ENCODE measurements at regions not wholly inside any gene's neighbourhood (a gene's known extent, or its start where the extent isn't known, plus 50 kb on each side); places are given as distances from the start of the nearest gene placed in this dataset.
"Not testable (repeated sequence)": the region's sequence is repeated elsewhere in the genome, so short reads cannot be mapped to it uniquely, and the experiment has no call there.

GRCh38 chr20:53654521-53654920 is 60.9 kb upstream of the ZNF217 start:
- not testable (repeated sequence) for H3K36me3 Mint-ChIP-seq; H3K27me3 Mint-ChIP-seq; H3K27me3 ChIP-seq (ENCODE audit: control insufficient read depth, insufficient read depth, low read length); ATAC-seq (ENCODE audit: low read depth in 2 of 2); H3K36me3 ChIP-seq (ENCODE audit: control insufficient read depth, insufficient read depth, low read length); H3K9me3 ChIP-seq (ENCODE audit: control insufficient read depth in 2 of 2, low read length in 2 of 2); H3K27ac ChIP-seq (ENCODE audit: insufficient read depth, low read length, poor library complexity, severe bottlenecking); H3K9me3 Mint-ChIP-seq; DNase-seq; H3K4me3 ChIP-seq (ENCODE audit: low read depth, low read length); H3K4me3 Mint-ChIP-seq
- Mint-ChIP-seq H3K27ac (peak overlapping the region in 1 of 3 donors; percentile 20), H3K4me1 (peaks cover 23 to 59% (median 34%) of the 10 kb centered on the region in 4 donors)
- peaks cover 23% of the 10 kb centered on the region for H3K4me1 ChIP-seq (ENCODE audit: control insufficient read depth, insufficient read depth, low read length, poor library complexity, severe bottlenecking)

GRCh38 chr20:53652859-53653517 is 59.3 kb upstream of the ZNF217 start:
- Mint-ChIP-seq H3K27ac (peak overlapping the region; percentile 91 to 98 (median 95)), H3K4me1 (peaks cover 23 to 51% (median 31%) of the 10 kb centered on the region in 4 donors), H3K9me3 (no peaks in the 10 kb centered on the region), H3K27me3 (no peaks in the 10 kb centered on the region), H3K36me3 (no peaks in the 10 kb centered on the region), H3K4me3 (peak overlapping the region; percentile 48 to 82 (median 75))
- Histone ChIP-seq H3K36me3 (ENCODE audit: control insufficient read depth, insufficient read depth, low read length) (no peaks in the 10 kb centered on the region), H3K27ac (ENCODE audit: insufficient read depth, low read length, poor library complexity, severe bottlenecking) (peak overlapping the region; percentile 72), H3K27me3 (ENCODE audit: control insufficient read depth, insufficient read depth, low read length) (no peaks in the 10 kb centered on the region), H3K4me3 (ENCODE audit: low read depth, low read length) (peak overlapping the region; percentile 71), H3K9me3 (ENCODE audit: control insufficient read depth in 2 of 2, low read length in 2 of 2) (no peaks in the 10 kb centered on the region), H3K4me1 (ENCODE audit: control insufficient read depth, insufficient read depth, low read length, poor library complexity, severe bottlenecking) (peaks cover 23% of the 10 kb centered on the region)
- ATAC-seq (ENCODE audit: low read depth in 2 of 2) (no peak), DNase-seq (no peak)

GRCh38 chr20:53652090-53652858 is 58.6 kb upstream of the ZNF217 start:
- Histone ChIP-seq H3K36me3 (ENCODE audit: control insufficient read depth, insufficient read depth, low read length) (no peaks in the 10 kb centered on the region), H3K27ac (ENCODE audit: insufficient read depth, low read length, poor library complexity, severe bottlenecking) (peak overlapping the region; percentile 72), H3K9me3 (ENCODE audit: control insufficient read depth in 2 of 2, low read length in 2 of 2) (no peaks in the 10 kb centered on the region), H3K27me3 (ENCODE audit: control insufficient read depth, insufficient read depth, low read length) (no peaks in the 10 kb centered on the region), H3K4me1 (ENCODE audit: control insufficient read depth, insufficient read depth, low read length, poor library complexity, severe bottlenecking) (peaks cover 23% of the 10 kb centered on the region), H3K4me3 (ENCODE audit: low read depth, low read length) (peak overlapping the region; percentile 71)
- H3K36me3 Mint-ChIP-seq: no peaks in the 10 kb centered on the region
- no peaks in the 10 kb centered on the region for H3K27me3 Mint-ChIP-seq
- DNase-seq: peak in 2 of 3 donors; percentile 39 to 69
- H3K9me3 Mint-ChIP-seq: no peaks in the 10 kb centered on the region
- peak; percentile 50 to 60 for ATAC-seq (ENCODE audit: low read depth in 2 of 2)
- H3K4me3 Mint-ChIP-seq: peak overlapping the region; percentile 5 to 82 (median 75)
- peak overlapping the region; percentile 91 to 98 (median 95) for H3K27ac Mint-ChIP-seq
- peaks cover 18 to 45% (median 26%) of the 10 kb centered on the region in 4 donors for H3K4me1 Mint-ChIP-seq

- not testable (repeated sequence) for H3K9me3 Mint-ChIP-seq; H3K36me3 ChIP-seq (ENCODE audit: control insufficient read depth, insufficient read depth, low read length); H3K9me3 ChIP-seq (ENCODE audit: control insufficient read depth in 2 of 2, low read length in 2 of 2); ATAC-seq (ENCODE audit: low read depth in 2 of 2); H3K4me3 ChIP-seq (ENCODE audit: low read depth, low read length); H3K27ac ChIP-seq (ENCODE audit: insufficient read depth, low read length, poor library complexity, severe bottlenecking); H3K27me3 ChIP-seq (ENCODE audit: control insufficient read depth, insufficient read depth, low read length); H3K4me3 Mint-ChIP-seq; DNase-seq; H3K27me3 Mint-ChIP-seq; H3K27ac Mint-ChIP-seq; H3K36me3 Mint-ChIP-seq
- H3K4me1 Mint-ChIP-seq: peaks cover 14 to 39% (median 17%) of the 10 kb centered on the region in 4 donors
- H3K4me1 ChIP-seq (ENCODE audit: control insufficient read depth, insufficient read depth, low read length, poor library complexity, severe bottlenecking): peaks cover 19% of the 10 kb centered on the region
Measured at GRCh38 chr20:53649493-53649892, 55.9 kb upstream of the ZNF217 start.

GRCh38 chr20:53647286-53647821 is 53.7 kb upstream of the ZNF217 start:
- H3K4me1 ChIP-seq (ENCODE audit: control insufficient read depth, insufficient read depth, low read length, poor library complexity, severe bottlenecking): peaks cover 25% of the 10 kb centered on the region
- no peak overlapping the region for H3K27ac ChIP-seq (ENCODE audit: insufficient read depth, low read length, poor library complexity, severe bottlenecking)
- no peaks in the 10 kb centered on the region for H3K27me3 Mint-ChIP-seq
- H3K4me1 Mint-ChIP-seq: peaks cover 13 to 40% (median 16%) of the 10 kb centered on the region in 4 donors
- H3K4me3 Mint-ChIP-seq: no peak overlapping the region
- H3K9me3 ChIP-seq (ENCODE audit: control insufficient read depth in 2 of 2, low read length in 2 of 2): no peaks in the 10 kb centered on the region
- ATAC-seq (ENCODE audit: low read depth in 2 of 2): no peak
- no peak for DNase-seq
- no peak overlapping the region for H3K4me3 ChIP-seq (ENCODE audit: low read depth, low read length)
- no peak overlapping the region for H3K27ac Mint-ChIP-seq
- no peaks in the 10 kb centered on the region for H3K36me3 ChIP-seq (ENCODE audit: control insufficient read depth, insufficient read depth, low read length)
- H3K36me3 Mint-ChIP-seq: no peaks in the 10 kb centered on the region
- no peaks in the 10 kb centered on the region for H3K9me3 Mint-ChIP-seq
- H3K27me3 ChIP-seq (ENCODE audit: control insufficient read depth, insufficient read depth, low read length): no peaks in the 10 kb centered on the region

- Mint-ChIP-seq H3K9me3 (no peaks in the 10 kb centered on the region), H3K4me3 (no peak overlapping the region), H3K36me3 (no peaks in the 10 kb centered on the region), H3K27ac (peak overlapping the region in 1 of 3 donors; percentile 69), H3K27me3 (no peaks in the 10 kb centered on the region), H3K4me1 (peaks cover 10 to 40% (median 13%) of the 10 kb centered on the region in 4 donors)
- no peaks in the 10 kb centered on the region for H3K9me3 ChIP-seq (ENCODE audit: control insufficient read depth in 2 of 2, low read length in 2 of 2)
- no peaks in the 10 kb centered on the region for H3K36me3 ChIP-seq (ENCODE audit: control insufficient read depth, insufficient read depth, low read length)
- no peaks in the 10 kb centered on the region for H3K27me3 ChIP-seq (ENCODE audit: control insufficient read depth, insufficient read depth, low read length)
- H3K27ac ChIP-seq (ENCODE audit: insufficient read depth, low read length, poor library complexity, severe bottlenecking): no peak overlapping the region
- no peak overlapping the region for H3K4me3 ChIP-seq (ENCODE audit: low read depth, low read length)
- no peak for ATAC-seq (ENCODE audit: low read depth in 2 of 2)
- H3K4me1 ChIP-seq (ENCODE audit: control insufficient read depth, insufficient read depth, low read length, poor library complexity, severe bottlenecking): peaks cover 21% of the 10 kb centered on the region
- no peak for DNase-seq
Measured at GRCh38 chr20:53646550-53646949, 52.9 kb upstream of the ZNF217 start.

- Histone ChIP-seq H3K4me1 (ENCODE audit: control insufficient read depth, insufficient read depth, low read length, poor library complexity, severe bottlenecking) (peaks cover 21% of the 10 kb centered on the region), H3K9me3 (ENCODE audit: control insufficient read depth in 2 of 2, low read length in 2 of 2) (no peaks in the 10 kb centered on the region), H3K27ac (ENCODE audit: insufficient read depth, low read length, poor library complexity, severe bottlenecking) (no peak overlapping the region), H3K4me3 (ENCODE audit: low read depth, low read length) (no peak overlapping the region), H3K27me3 (ENCODE audit: control insufficient read depth, insufficient read depth, low read length) (no peaks in the 10 kb centered on the region), H3K36me3 (ENCODE audit: control insufficient read depth, insufficient read depth, low read length) (no peaks in the 10 kb centered on the region)
- peaks cover 12 to 42% (median 16%) of the 10 kb centered on the region in 4 donors for H3K4me1 Mint-ChIP-seq
- no peaks in the 10 kb centered on the region for H3K36me3 Mint-ChIP-seq
- H3K4me3 Mint-ChIP-seq: peak overlapping the region in 1 of 4 donors; percentile 32
- no peaks in the 10 kb centered on the region for H3K27me3 Mint-ChIP-seq
- H3K9me3 Mint-ChIP-seq: no peaks in the 10 kb centered on the region
- DNase-seq: no peak
- H3K27ac Mint-ChIP-seq: peak overlapping the region in 2 of 3 donors; percentile 17 to 26
- ATAC-seq (ENCODE audit: low read depth in 2 of 2): no peak
Measured at GRCh38 chr20:53645582-53645897, 51.9 kb upstream of the ZNF217 start.
